NCI-H1930 (cell line): ENCODE measurements at regions not wholly inside any gene's neighbourhood (a gene's known extent, or its start where the extent isn't known, plus 50 kb on each side); places are given as distances from the start of the nearest gene placed in this dataset.
A peak's percentile ranks its signal among the peaks of the same experiment; 100 is the strongest.

Source experiments
- DNase-seq, 2 experiments: peaks; one replicate each; lab custom pipeline; 2025; lab: John Stamatoyannopoulos, UW

GRCh38 chr16:87052506-87052905, 264.7 kb downstream of the C16orf95 start:
- DNase-seq: no peak

GRCh38 chr16:87053016-87053982, 263.9 kb downstream of the C16orf95 start:
- DNase-seq: no peak

GRCh38 chr16:87054154-87054553, 263.0 kb downstream of the C16orf95 start:
- no peak for DNase-seq

- DNase-seq: no peak
These were observed 262.3 kb downstream of the C16orf95 start for GRCh38 chr16:87054856-87055255.

- DNase-seq: no peak
These were observed 261.1 kb downstream of the C16orf95 start for GRCh38 chr16:87056083-87056482.

GRCh38 chr16:87056551-87056950, 260.6 kb downstream of the C16orf95 start:
- no peak for DNase-seq

GRCh38 chr16:87057211-87057881, 259.8 kb downstream of the C16orf95 start:
- peak; percentile 9 to 34 for DNase-seq

GRCh38 chr16:87057951-87058560, 259.1 kb downstream of the C16orf95 start:
- DNase-seq: no peak

GRCh38 chr16:87058728-87059250, 258.4 kb downstream of the C16orf95 start:
- DNase-seq: no peak

- DNase-seq: no peak
These were observed 256.9 kb downstream of the C16orf95 start for GRCh38 chr16:87060034-87060986.

GRCh38 chr16:87061243-87061920, 255.8 kb downstream of the C16orf95 start:
- no peak for DNase-seq

GRCh38 chr16:87062569-87063442, 254.4 kb downstream of the C16orf95 start:
- DNase-seq: peak in 1 of 2 experiments; percentile 57

GRCh38 chr16:87063543-87063942, 253.6 kb downstream of the C16orf95 start:
- DNase-seq: no peak

GRCh38 chr16:87064731-87065445, 252.3 kb downstream of the C16orf95 start:
- no peak for DNase-seq

- DNase-seq: no peak
These were observed 251.6 kb downstream of the C16orf95 start for GRCh38 chr16:87065446-87066132.

GRCh38 chr16:87066133-87067002, 250.8 kb downstream of the C16orf95 start:
- no peak for DNase-seq

- DNase-seq: no peak
These were observed 250.1 kb downstream of the C16orf95 start for GRCh38 chr16:87067003-87067556.
